Neuronal stem cell (in vitro differentiated cells): ENCODE measurements at regions not wholly inside any gene's neighbourhood (a gene's known extent, or its start where the extent isn't known, plus 50 kb on each side); places are given as distances from the start of the nearest gene placed in this dataset.

Experiments
- DNase-seq: peaks from one replicate; pipeline ENCODE4 v3.0.0-alpha.2; 2013; ENCODE audit warnings: low spot score
- H2AFZ ChIP-seq: one replicate; pipeline ENCODE4 v1.6.1; 2013; ENCODE audit warnings: mild to moderate bottlenecking, low read length, inconsistent platforms
- H2AK5ac ChIP-seq: 2 replicates; pipeline ENCODE4 v1.6.1; 2013; ENCODE audit warnings: low read depth, mild to moderate bottlenecking, inconsistent platforms, low read length, moderate library complexity, mixed read lengths
- H2BK120ac ChIP-seq: 2 replicates; pipeline ENCODE4 v1.6.1; 2013; ENCODE audit warnings: low read depth, mild to moderate bottlenecking, inconsistent platforms, low read length, moderate library complexity, mixed read lengths
- H2BK12ac ChIP-seq: one replicate; pipeline ENCODE4 v1.6.1; 2013; ENCODE audit warnings: low read length, inconsistent platforms
- H2BK15ac ChIP-seq: 2 replicates; pipeline ENCODE4 v1.6.1; 2013; ENCODE audit warnings: mild to moderate bottlenecking, low read length, inconsistent platforms, mixed read lengths
- H2BK5ac ChIP-seq: one replicate; pipeline ENCODE4 v1.6.1; 2013; ENCODE audit warnings: inconsistent platforms, mild to moderate bottlenecking, low read length, moderate library complexity
- H3K14ac ChIP-seq: one replicate; pipeline ENCODE4 v1.6.1; 2013; ENCODE audit warnings: low read length, inconsistent platforms
- H3K18ac ChIP-seq: 2 replicates; pipeline ENCODE4 v1.6.1; 2013; ENCODE audit warnings: low read length, inconsistent platforms
- H3K23ac ChIP-seq: 2 replicates; pipeline ENCODE4 v1.6.1; 2013; ENCODE audit warnings: low read depth, mild to moderate bottlenecking, mixed read lengths, low read length, inconsistent platforms; ENCODE audit not compliant: poor library complexity
- H3K27ac ChIP-seq: replicated peaks from 3 replicates; pipeline ENCODE4 v1.5.1; 2013; ENCODE audit warnings: low read length, inconsistent platforms
- H3K27me3 ChIP-seq, 3 experiments: 2 replicates each; pipeline ENCODE4 v1.6.1; 2013; ENCODE audit warnings: low read length in 3 of 3, mild to moderate bottlenecking in 2 of 3, inconsistent platforms in 1 of 3, low read depth in 1 of 3, mixed read lengths in 1 of 3, moderate library complexity in 1 of 3; ENCODE audit not compliant: control insufficient read depth in 3 of 3, insufficient read depth in 3 of 3
- H3K36me3 ChIP-seq, 2 donors: replicated peaks in 1 of 2; 2 replicates each; pipeline ENCODE4 v1.6.1; 2013; ENCODE audit warnings: low read length in 2 of 2; ENCODE audit not compliant: control insufficient read depth in 2 of 2, insufficient read depth in 2 of 2
- H3K4ac ChIP-seq: 2 replicates; pipeline ENCODE4 v1.6.1; 2013; ENCODE audit warnings: inconsistent platforms, mild to moderate bottlenecking, low read length, moderate library complexity
- H3K4me1 ChIP-seq, 2 donors: 1 replicate in 1 of 2; 2 replicates in 1 of 2; pipeline ENCODE4 v1.6.1; 2013; ENCODE audit warnings: low read length in 2 of 2, low read depth in 1 of 2; ENCODE audit not compliant: control insufficient read depth in 2 of 2, insufficient read depth in 1 of 2
- H3K4me2 ChIP-seq: one replicate; pipeline ENCODE4 v1.6.1; 2013; ENCODE audit warnings: mild to moderate bottlenecking, low read length, inconsistent platforms; ENCODE audit not compliant: insufficient read depth, poor library complexity, severe bottlenecking
- H3K4me3 ChIP-seq, 2 donors: 2 replicates each; pipeline ENCODE4 v1.5.1; 2013; ENCODE audit warnings: low read length in 2 of 2, mild to moderate bottlenecking in 2 of 2, inconsistent platforms in 1 of 2, moderate library complexity in 1 of 2
- H3K79me1 ChIP-seq: one replicate; pipeline ENCODE4 v1.6.1; 2013; ENCODE audit warnings: low read depth, mild to moderate bottlenecking, inconsistent platforms, low read length, moderate library complexity
- H3K9ac ChIP-seq: one replicate; pipeline ENCODE4 v1.6.1; 2013; ENCODE audit warnings: mild to moderate bottlenecking, low read depth, low read length, inconsistent platforms; ENCODE audit not compliant: poor library complexity
- H3K9me3 ChIP-seq, 2 donors: replicated peaks in 1 of 2; 2 replicates each; pipeline versions ENCODE3 to v1.6.1; 2013; ENCODE audit warnings: low read length in 2 of 2, mild to moderate bottlenecking in 2 of 2, inconsistent platforms in 1 of 2, low read depth in 1 of 2, mixed read lengths in 1 of 2, moderate library complexity in 1 of 2; ENCODE audit not compliant: control insufficient read depth in 2 of 2, insufficient read depth in 1 of 2
- H4K8ac ChIP-seq: one replicate; pipeline ENCODE4 v1.6.1; 2013; ENCODE audit warnings: low read depth, mild to moderate bottlenecking, inconsistent platforms, low read length, moderate library complexity
- H4K91ac ChIP-seq: one replicate; pipeline ENCODE4 v1.6.1; 2013; ENCODE audit warnings: low read length, low read depth, mild to moderate bottlenecking, inconsistent platforms; ENCODE audit not compliant: poor library complexity
- WGBS, 2 donors: extraction: QIAGEN DNeasy Blood & Tissue Kit; methylation state at CpG; one replicate each; pipeline ENCODE4 v1.1.7; 2013; ENCODE audit warnings: missing lambda C conversion rate in 2 of 2, mixed read lengths in 1 of 2; ENCODE audit not compliant: insufficient read length in 2 of 2, insufficient replicate concordance in 1 of 2; ENCODE audit errors: extremely low coverage in 2 of 2; 5-methylcytosine and 5-hydroxymethylcytosine counted together

DNA sequence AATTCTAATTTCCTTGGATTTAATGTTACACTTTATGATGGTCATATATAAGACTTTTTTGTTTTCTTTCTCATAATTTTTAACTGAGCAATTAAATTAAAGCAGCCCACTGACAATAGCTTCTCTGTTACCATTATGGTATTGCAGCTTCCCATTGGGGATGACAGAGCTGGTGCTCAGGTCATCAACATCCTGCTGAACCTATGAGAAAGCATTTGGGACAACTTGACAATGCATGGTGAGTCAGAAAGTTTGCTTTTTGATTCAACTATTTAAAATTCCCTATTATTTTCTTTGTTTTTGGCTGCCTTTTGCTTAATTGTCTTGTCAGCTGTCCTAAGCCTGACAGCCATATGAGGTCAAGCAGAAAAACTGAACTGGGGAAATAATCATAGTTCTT, 487.4 kb upstream of the RIOK2 start:
- Histone ChIP-seq H3K14ac (no peak overlapping the region), H3K79me1 (no peaks in the 10 kb centered on the region), H3K4me3 (no peak overlapping the region), H2BK12ac (no peak overlapping the region), H3K4me2 (no peak overlapping the region), H3K4me1 (no peaks in the 10 kb centered on the region), H3K23ac (no peak overlapping the region), H4K8ac (no peak overlapping the region), H3K9me3 (no peaks in the 10 kb centered on the region), H2AFZ (no peak overlapping the region), H3K9ac (no peak overlapping the region), H2BK5ac (no peak overlapping the region), H4K91ac (no peak overlapping the region), H3K4ac (no peak overlapping the region), H2BK15ac (no peak overlapping the region), H3K18ac (no peak overlapping the region), H2AK5ac (no peak overlapping the region), H3K27me3 (no peaks in the 10 kb centered on the region), H2BK120ac (no peak overlapping the region), H3K36me3 (no peaks in the 10 kb centered on the region), H3K27ac (no peak overlapping the region)
- DNase-seq: no peak

DNA sequence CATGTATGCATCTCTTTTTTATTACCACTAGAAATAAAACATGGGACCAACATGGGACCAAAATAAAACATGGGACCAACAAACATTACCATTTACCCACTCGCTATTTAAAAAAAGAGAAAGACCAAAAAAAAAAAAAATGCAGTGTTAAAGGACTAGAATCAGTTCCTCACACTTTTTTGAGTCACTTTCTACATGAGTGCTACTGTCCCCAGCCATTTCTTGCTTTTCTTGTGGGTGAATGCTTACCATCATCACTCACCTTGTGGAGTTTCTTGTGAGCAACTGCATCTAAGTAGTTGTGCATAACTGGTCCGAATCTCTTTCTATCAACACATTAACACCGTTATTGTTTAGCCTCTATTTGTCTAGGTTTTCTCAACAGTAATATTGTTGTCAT, 493.6 kb upstream of the RIOK2 start:
- Histone ChIP-seq H3K4ac (no peak overlapping the region), H3K36me3 (no peaks in the 10 kb centered on the region), H4K91ac (no peak overlapping the region), H3K4me1 (no peaks in the 10 kb centered on the region), H3K27me3 (no peaks in the 10 kb centered on the region), H3K9me3 (peaks cover 0 to 2% of the 10 kb centered on the region in 2 donors), H2BK15ac (no peak overlapping the region), H2AK5ac (no peak overlapping the region), H3K27ac (no peak overlapping the region), H2BK120ac (no peak overlapping the region), H3K9ac (no peak overlapping the region), H3K4me3 (no peak overlapping the region), H3K4me2 (no peak overlapping the region), H2BK12ac (no peak overlapping the region), H3K79me1 (no peaks in the 10 kb centered on the region), H2AFZ (no peak overlapping the region), H3K14ac (no peak overlapping the region), H3K23ac (no peak overlapping the region), H4K8ac (no peak overlapping the region), H3K18ac (no peak overlapping the region), H2BK5ac (no peak overlapping the region)
- DNase-seq: no peak
- WGBS, 2 donors: no CpG with 5 or more reads among the region's 3 CpGs

DNA sequence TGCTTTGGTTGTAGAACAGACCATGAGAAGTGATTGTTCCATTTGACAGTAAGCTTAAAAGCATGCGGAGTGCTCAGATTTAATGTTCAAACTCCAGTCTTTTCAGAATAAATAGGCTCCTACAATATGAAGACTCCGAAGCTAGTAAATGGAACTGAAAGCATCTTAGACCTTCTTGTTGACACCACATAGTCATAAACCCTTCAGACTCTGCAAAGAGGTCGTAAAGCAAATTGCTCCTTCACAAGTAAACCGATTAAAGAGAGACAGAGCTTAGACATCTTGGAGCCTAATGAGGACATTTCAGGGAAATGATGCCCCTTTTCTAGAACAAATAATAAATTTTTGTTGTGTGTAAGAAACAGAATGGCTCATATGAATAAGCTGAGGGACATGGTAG, 511.0 kb upstream of the RIOK2 start:
- no peak overlapping the region for H3K18ac ChIP-seq
- H3K4me3 ChIP-seq: no peak overlapping the region
- no peak overlapping the region for H2BK5ac ChIP-seq
- no peak overlapping the region for H3K23ac ChIP-seq
- H2BK12ac ChIP-seq: no peak overlapping the region
- no peak overlapping the region for H4K8ac ChIP-seq
- no peak for DNase-seq
- H3K4me1 ChIP-seq: no peaks in the 10 kb centered on the region
- H3K4me2 ChIP-seq: no peak overlapping the region
- no peak overlapping the region for H4K91ac ChIP-seq
- H2BK120ac ChIP-seq: no peak overlapping the region
- no peak overlapping the region for H3K27ac ChIP-seq
- no peak overlapping the region for H3K4ac ChIP-seq
- WGBS, 2 donors: no CpG with 5 or more reads among the region's 4 CpGs
- no peak overlapping the region for H2AFZ ChIP-seq
- no peaks in the 10 kb centered on the region for H3K36me3 ChIP-seq
- no peak overlapping the region for H2AK5ac ChIP-seq
- no peaks in the 10 kb centered on the region for H3K9me3 ChIP-seq
- H3K9ac ChIP-seq: no peak overlapping the region
- H3K27me3 ChIP-seq: no peaks in the 10 kb centered on the region
- no peaks in the 10 kb centered on the region for H3K79me1 ChIP-seq
- no peak overlapping the region for H3K14ac ChIP-seq
- H2BK15ac ChIP-seq: no peak overlapping the region

DNA sequence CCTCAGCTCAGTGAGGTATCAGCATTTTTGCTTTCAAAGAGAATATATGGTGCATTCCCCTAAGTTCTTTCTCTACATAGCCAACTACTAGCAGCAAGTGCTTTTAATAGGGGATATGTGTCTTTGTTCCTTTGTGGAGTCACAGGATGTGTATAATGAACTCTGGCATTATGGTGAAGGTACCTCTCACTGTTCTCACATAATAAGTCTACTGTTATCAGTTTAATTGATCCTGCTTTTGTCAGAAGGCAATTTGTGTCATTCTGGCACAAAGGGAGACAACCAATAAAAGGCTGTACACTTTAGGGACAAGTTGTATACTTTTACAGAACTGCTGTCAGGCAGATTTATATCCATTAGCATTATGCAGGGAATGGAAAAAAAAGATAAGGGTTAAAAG, 531.4 kb upstream of the RIOK2 start:
- Histone ChIP-seq H4K91ac (no peak overlapping the region), H2BK120ac (no peak overlapping the region), H2BK15ac (no peak overlapping the region), H3K4me3 (no peak overlapping the region), H2AK5ac (no peak overlapping the region), H3K79me1 (no peaks in the 10 kb centered on the region), H4K8ac (no peak overlapping the region), H3K27me3 (no peaks in the 10 kb centered on the region), H3K9me3 (no peaks in the 10 kb centered on the region), H3K4me1 (peaks cover 2 to 5% of the 10 kb centered on the region in 2 donors), H3K14ac (no peak overlapping the region), H3K23ac (no peak overlapping the region), H2AFZ (peak overlapping the region; percentile 16), H3K9ac (no peak overlapping the region), H3K18ac (no peak overlapping the region), H3K27ac (no peak overlapping the region), H3K4ac (no peak overlapping the region), H2BK12ac (no peak overlapping the region), H3K4me2 (no peak overlapping the region), H2BK5ac (no peak overlapping the region), H3K36me3 (no peaks in the 10 kb centered on the region)
- DNase-seq: no peak
